SHP77 (cell line): ENCODE measurements at regions not wholly inside any gene's neighbourhood (a gene's known extent, or its start where the extent isn't known, plus 50 kb on each side); places are given as distances from the start of the nearest gene placed in this dataset.

Experiments
- DNase-seq, 2 experiments: peaks; one replicate each; lab custom pipeline; 2025; lab: John Stamatoyannopoulos, UW

- no peak for DNase-seq
These were observed 101.5 kb upstream of the LSM8 start for GRCh38 chr7:118082506-118082905.

GRCh38 chr7:118085000-118085399 lies 99.0 kb upstream of the LSM8 start:
- DNase-seq, result no peak

GRCh38 chr7:118087126-118087525 lies 96.8 kb upstream of the LSM8 start:
- DNase-seq, result no peak

GRCh38 chr7:118094044-118094443 lies 89.9 kb upstream of the LSM8 start:
- DNase-seq, result no peak

GRCh38 chr7:118104812-118105441 lies 79.0 kb upstream of the LSM8 start:
- peak in 1 of 2 experiments; percentile 11 for DNase-seq

GRCh38 chr7:118109607-118110006 lies 74.4 kb upstream of the LSM8 start:
- peak; percentile 79 to 81 for DNase-seq

- no peak for DNase-seq
These were observed 73.6 kb upstream of the LSM8 start for GRCh38 chr7:118110178-118110925.

GRCh38 chr7:118111347-118111746 lies 72.6 kb upstream of the LSM8 start:
- DNase-seq, result no peak

GRCh38 chr7:118114175-118114574 lies 69.8 kb upstream of the LSM8 start:
- no peak for DNase-seq

GRCh38 chr7:118129041-118129795 lies 54.7 kb upstream of the LSM8 start:
- no peak for DNase-seq

- no peak for DNase-seq
These were observed 51.2 kb upstream of the LSM8 start for GRCh38 chr7:118132764-118133163.
